Pancreas (tissue), 10 donors: ENCODE measurements at regions not wholly inside any gene's neighbourhood (a gene's known extent, or its start where the extent isn't known, plus 50 kb on each side); places are given as distances from the start of the nearest gene placed in this dataset.

Experiments
- ATAC-seq, 4 donors: fragments of 200-7000 bp; cut with Tn5 transposase; one replicate each; pipeline versions ENCODE4 v1.8.0 to v1.9.1; 2020; ENCODE audit warnings: mild to moderate bottlenecking in 4 of 4, moderate library complexity in 4 of 4
- DNase-seq, 6 donors: peaks; one replicate each; pipeline ENCODE4 v3.0.0-alpha.2; 2020
- FAIRE-seq: peaks from 2 replicates; lab custom pipeline; 2012; peaks lifted over from hg19 to GRCh38; lab: Jason Lieb, UNC
- H3K27ac ChIP-seq, 4 donors: fragments of 200-600 bp; sonication (generic); 1 replicate in 3 of 4; 2 replicates in 1 of 4; pipeline versions ENCODE4 v1.5.0 to v1.8.0; 2020
- H3K27me3 ChIP-seq, 4 donors: fragments of 200-600 bp; one replicate each; pipeline ENCODE4 v1.8.0; 2021
- H3K36me3 ChIP-seq, 3 donors: fragments of 200-600 bp; sonication (generic) in 1 of 3; one replicate each; pipeline versions ENCODE4 v1.5.0 to v1.8.0; 2020 to 2021
- H3K4me1 ChIP-seq, 3 donors: fragments of 200-600 bp; one replicate each; pipeline ENCODE4 v1.8.0; 2021
- H3K4me3 ChIP-seq, 4 donors: fragments of 200-600 bp; sonication (generic) in 2 of 4; one replicate each; pipeline versions ENCODE4 v1.5.0 to v1.8.0; 2020 to 2021
- H3K9me3 ChIP-seq, 4 donors: fragments of 200-600 bp; one replicate each; pipeline ENCODE4 v1.8.0; 2021
- CTCF ChIP-seq, 4 donors: fragments of 200-600 bp; sonication (generic) in 3 of 4; IDR thresholded peaks; one replicate each; pipeline versions ENCODE4 v1.5.0 to v1.8.0; 2021; ENCODE audit warnings: antibody characterized with exemption in 4 of 4
- WGBS, 2 donors: extraction: QIAGEN DNeasy Blood & Tissue Kit; methylation state at CpG; one replicate each; pipeline ENCODE4 v1.1.7; 2013; 5-methylcytosine and 5-hydroxymethylcytosine counted together
- intact Hi-C, 3 donors: fragments of 100-400 bp; cut with DNase I; formaldehyde crosslinking; loops; one replicate each; pipeline versions ENCODE4 v1.11.1 to v1.14.2; 2022
- donor health status: healthy with polysubstance abuse.
- donor health status: DM: no; HTN: no; CAD: no; lungs with moderate emphysema.
- donor health status: DM: no; HTN: no; CAD: no.
- donor health status: control.
- donor health status: control.
- donor health status: Bipolar disorder and iron deficiency.
- donor health status: DM: yes; HTN: yes; CAD: no.
- donor health status: DM: no; HTN: no; CAD: no.
- donor health status: DM: no; HTN: no; CAD: no.
- donor health status: DM: yes; HTN: yes; CAD: no.

- H3K4me3 ChIP-seq, result no peak overlapping the region
- WGBS, 2 donors, result 40 to 56% methylated on average over 2 of the region's 2 CpGs
- no peak for ATAC-seq
- no peaks in the 10 kb centered on the region for H3K36me3 ChIP-seq
- no peaks in the 10 kb centered on the region for H3K27me3 ChIP-seq
- FAIRE-seq, result no peak
- H3K27ac ChIP-seq, result no peak overlapping the region
- no peak for DNase-seq
- no peak for TF ChIP-seq CTCF (IDR thresholded peaks at IDR 0.05)
- H3K4me1 ChIP-seq, result no peaks in the 10 kb centered on the region
- intact Hi-C loops, result no loop called here
- no peaks in the 10 kb centered on the region for H3K9me3 ChIP-seq
These were observed 1289.9 kb upstream of the B3GALT2 start for GRCh38 chr1:194476351-194476750.

- TF ChIP-seq CTCF (IDR thresholded peaks at IDR 0.05), result no peak
- Histone ChIP-seq H3K36me3 (no peaks in the 10 kb centered on the region), H3K4me1 (no peaks in the 10 kb centered on the region), H3K4me3 (no peak overlapping the region), H3K27ac (no peak overlapping the region), H3K27me3 (no peaks in the 10 kb centered on the region), H3K9me3 (no peaks in the 10 kb centered on the region)
- no peak for ATAC-seq
- no peak for DNase-seq
- intact Hi-C loops, result no loop called here
- WGBS, 2 donors, result 64 to 72% methylated on average over 3 of the region's 3 CpGs
- FAIRE-seq, result no peak
These were observed 1288.3 kb upstream of the B3GALT2 start for GRCh38 chr1:194474701-194475100.

- intact Hi-C loops, result no loop called here
- Histone ChIP-seq H3K27ac (no peak overlapping the region), H3K4me1 (no peaks in the 10 kb centered on the region), H3K36me3 (no peaks in the 10 kb centered on the region), H3K27me3 (no peaks in the 10 kb centered on the region), H3K4me3 (no peak overlapping the region), H3K9me3 (no peaks in the 10 kb centered on the region)
- ATAC-seq (no peak), FAIRE-seq (no peak), DNase-seq (no peak)
- 76 to 88% methylated on average over 2 of the region's 2 CpGs for WGBS, 2 donors
- no peak for TF ChIP-seq CTCF (IDR thresholded peaks at IDR 0.05)
These were observed 1287.4 kb upstream of the B3GALT2 start for GRCh38 chr1:194473766-194474165.

DNA sequence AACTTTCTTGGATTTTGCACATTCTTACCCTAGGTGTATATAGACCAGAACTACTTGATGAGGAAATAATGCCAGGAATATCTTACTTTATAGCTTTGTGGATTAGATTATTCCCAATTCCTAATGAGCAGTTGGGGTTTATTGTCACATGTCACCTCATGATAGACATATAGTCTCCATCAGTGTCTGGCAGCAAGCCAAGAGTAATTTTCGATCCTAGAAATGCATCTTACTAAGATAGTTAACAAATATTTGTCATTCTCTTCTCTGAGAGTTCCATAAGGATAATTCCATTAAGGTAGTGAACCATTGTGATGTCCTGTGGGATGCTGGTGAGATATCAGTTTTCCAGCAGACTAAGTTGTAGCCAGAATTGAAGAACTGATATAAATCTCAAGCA is 1282.9 kb upstream of the B3GALT2 start:
- WGBS, 2 donors, result 35 to 39% methylated on average over 1 of the region's 1 CpG
- H3K27ac ChIP-seq, result no peak overlapping the region
- DNase-seq (no peak), ATAC-seq (no peak), FAIRE-seq (no peak)
- no peaks in the 10 kb centered on the region for H3K4me1 ChIP-seq
- H3K9me3 ChIP-seq, result no peaks in the 10 kb centered on the region
- no peaks in the 10 kb centered on the region for H3K27me3 ChIP-seq
- no peaks in the 10 kb centered on the region for H3K36me3 ChIP-seq
- H3K4me3 ChIP-seq, result no peak overlapping the region
- intact Hi-C loops, result no loop called here
- TF ChIP-seq CTCF (IDR thresholded peaks at IDR 0.05), result no peak

DNA sequence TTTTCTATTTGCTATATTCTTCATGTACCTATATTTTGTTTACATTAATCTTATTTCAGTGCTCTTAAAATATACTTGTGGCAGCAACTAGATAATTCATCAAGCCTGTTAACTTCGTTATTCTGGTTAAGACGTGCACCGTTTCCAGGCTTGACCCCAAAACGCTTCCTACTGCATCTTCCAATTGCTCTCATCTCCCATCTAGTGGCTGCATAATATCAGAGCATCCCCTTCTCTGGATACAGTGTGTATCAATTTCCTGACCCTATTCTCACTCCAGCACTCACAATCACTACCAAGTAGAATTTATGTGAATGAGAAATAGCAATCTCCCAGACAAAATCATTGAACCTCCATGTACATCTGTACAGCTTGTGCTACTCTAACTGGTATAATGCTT is 1280.3 kb upstream of the B3GALT2 start:
- H3K27ac ChIP-seq, result no peak overlapping the region
- H3K27me3 ChIP-seq, result no peaks in the 10 kb centered on the region
- DNase-seq (no peak), FAIRE-seq (no peak), ATAC-seq (no peak)
- no peaks in the 10 kb centered on the region for H3K36me3 ChIP-seq
- no peaks in the 10 kb centered on the region for H3K9me3 ChIP-seq
- H3K4me3 ChIP-seq, result no peak overlapping the region
- 20 to 26% methylated on average over 4 of the region's 4 CpGs for WGBS, 2 donors
- no peaks in the 10 kb centered on the region for H3K4me1 ChIP-seq
- intact Hi-C loops, result no loop called here
- TF ChIP-seq CTCF (IDR thresholded peaks at IDR 0.05), result no peak
